Heart right ventricle (tissue), 16 donors: ENCODE measurements at regions not wholly inside any gene's neighbourhood (a gene's known extent, or its start where the extent isn't known, plus 50 kb on each side); places are given as distances from the start of the nearest gene placed in this dataset.

Source experiments
- ATAC-seq, 8 donors: fragments of 200-7000 bp; cut with Tn5 transposase; one replicate each; pipeline ENCODE4 v1.9.1; 2020; ENCODE audit warnings: mild to moderate bottlenecking in 8 of 8, moderate library complexity in 8 of 8, moderate number of reproducible peaks in 1 of 8
- DNase-seq, 2 donors: peaks; one replicate each; pipeline ENCODE4 v3.0.0-alpha.2; 2020
- H3K27ac ChIP-seq, 10 donors: fragments of 200-600 bp; sonication (generic) in 2 of 10; one replicate each; pipeline versions ENCODE4 v1.5.0 to v1.8.0; 2020 to 2022; ENCODE audit warnings: mild to moderate bottlenecking in 3 of 10
- H3K27me3 ChIP-seq, 7 donors: fragments of 200-600 bp; one replicate each; pipeline ENCODE4 v1.8.0; 2021 to 2022; ENCODE audit warnings: mild to moderate bottlenecking in 2 of 7
- H3K36me3 ChIP-seq, 9 donors: fragments of 200-600 bp; sonication (generic) in 1 of 9; one replicate each; pipeline versions ENCODE4 v1.5.0 to v1.8.0; 2020 to 2022; ENCODE audit warnings: mild to moderate bottlenecking in 2 of 9
- H3K4me1 ChIP-seq, 9 donors: fragments of 200-600 bp; sonication (generic) in 1 of 9; one replicate each; pipeline versions ENCODE4 v1.5.0 to v1.8.0; 2020 to 2022; ENCODE audit warnings: mild to moderate bottlenecking in 4 of 9
- H3K4me3 ChIP-seq, 10 donors: fragments of 200-600 bp; sonication (generic) in 2 of 10; one replicate each; pipeline versions ENCODE4 v1.5.0 to v1.8.0; 2020 to 2022; ENCODE audit warnings: mild to moderate bottlenecking in 7 of 10, moderate library complexity in 2 of 10
- H3K9me3 ChIP-seq, 11 donors: fragments of 200-600 bp in 10 of 11; sonication (generic) in 2 of 11; one replicate each; pipeline versions ENCODE4 v1.5.0 to v1.8.0; 2013 to 2022; ENCODE audit warnings: mild to moderate bottlenecking in 2 of 11, control low read depth in 1 of 11, moderate library complexity in 1 of 11
- WGBS, 2 donors: extraction: QIAGEN DNeasy Blood & Tissue Kit; methylation state at CpG; one replicate each; pipeline ENCODE4 v1.1.7; 2013; ENCODE audit warnings: inconsistent platforms in 1 of 2; 5-methylcytosine and 5-hydroxymethylcytosine counted together
- intact Hi-C, 10 donors: fragments of 100-400 bp; cut with DNase I; formaldehyde crosslinking; loops; one replicate each; pipeline versions ENCODE4 v1.11.1 to v1.14.2; 2022
- TF ChIP-seq, protein P1 (sequence below), 9 donors: fragments of 200-600 bp; sonication (generic) in 2 of 9; IDR thresholded peaks; one replicate each; pipeline versions ENCODE4 v1.5.0 to v1.8.0; 2021 to 2022; ENCODE audit warnings: antibody characterized with exemption in 9 of 9, mild to moderate bottlenecking in 5 of 9, moderate library complexity in 1 of 9
- donor health status: Arrhythmogenic right ventricular cardiomyopathy.
- donor health status: ischemic (EF 13 %, LVEDD 7.1; RV severe dilation, severe dysfunction).
- donor health status: healthy with polysubstance abuse.
- donor health status: DM: no; HTN: yes; CAD: no.
- donor health status: DM: no; HTN: no; CAD: no.
- donor health status: ischemic (EF 25% LVEDD 6.9; RV normal size, moderate dysfunction).
- donor health status: ischemic (EF 25% LVEDD 5.7; RV mildly dilated, moderate dysfunction).
- donor health status: healthy.
- donor health status: DM: yes; HTN: yes; CAD: no.
- donor health status: Ischemic cardiomyopathy.
- donor health status: ischemic (EF 35%, LVEDD 5.7; RV mildly dilated, moderate dysfunction).
- donor health status: nonischemic (EF 11% LVEDD 7.7; RV severe dilation, severe dysfunction).
- donor health status: DM: yes; HTN: yes; CAD: no.
- donor health status: PGD.
- donor health status: ischemic (EF 29% LVEDD 5.4; RV normal size, mild dysfunction).
- donor health status: nonischemic (EF 23%, LVEDD 6.1; RV moderate dilation, normal function).

DNA sequence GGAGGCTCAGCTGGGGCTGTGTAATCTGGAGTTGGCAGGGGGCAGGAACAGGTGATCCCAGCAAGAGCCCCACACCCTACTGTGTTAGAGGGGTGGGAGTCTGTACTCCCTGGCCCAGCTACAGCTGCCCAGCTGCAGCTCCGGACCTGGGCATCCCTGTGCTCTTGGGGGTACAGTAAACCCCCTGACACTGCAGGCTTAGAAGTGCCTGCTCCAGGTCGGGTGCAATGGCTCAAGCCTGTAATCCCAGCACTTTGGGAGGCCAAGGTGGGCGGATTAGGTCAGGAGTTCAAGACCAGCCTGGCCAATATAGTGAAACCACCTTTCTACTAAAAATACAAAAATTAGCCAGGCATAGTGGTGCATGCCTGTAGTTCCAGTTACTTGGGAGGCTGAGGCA, 1228.6 kb upstream of the EYS start:
- TF ChIP-seq, protein P1, sequence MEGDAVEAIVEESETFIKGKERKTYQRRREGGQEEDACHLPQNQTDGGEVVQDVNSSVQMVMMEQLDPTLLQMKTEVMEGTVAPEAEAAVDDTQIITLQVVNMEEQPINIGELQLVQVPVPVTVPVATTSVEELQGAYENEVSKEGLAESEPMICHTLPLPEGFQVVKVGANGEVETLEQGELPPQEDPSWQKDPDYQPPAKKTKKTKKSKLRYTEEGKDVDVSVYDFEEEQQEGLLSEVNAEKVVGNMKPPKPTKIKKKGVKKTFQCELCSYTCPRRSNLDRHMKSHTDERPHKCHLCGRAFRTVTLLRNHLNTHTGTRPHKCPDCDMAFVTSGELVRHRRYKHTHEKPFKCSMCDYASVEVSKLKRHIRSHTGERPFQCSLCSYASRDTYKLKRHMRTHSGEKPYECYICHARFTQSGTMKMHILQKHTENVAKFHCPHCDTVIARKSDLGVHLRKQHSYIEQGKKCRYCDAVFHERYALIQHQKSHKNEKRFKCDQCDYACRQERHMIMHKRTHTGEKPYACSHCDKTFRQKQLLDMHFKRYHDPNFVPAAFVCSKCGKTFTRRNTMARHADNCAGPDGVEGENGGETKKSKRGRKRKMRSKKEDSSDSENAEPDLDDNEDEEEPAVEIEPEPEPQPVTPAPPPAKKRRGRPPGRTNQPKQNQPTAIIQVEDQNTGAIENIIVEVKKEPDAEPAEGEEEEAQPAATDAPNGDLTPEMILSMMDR (IDR thresholded peaks at IDR 0.05): no peak
- DNase-seq (no peak), ATAC-seq (no peak)
- Histone ChIP-seq H3K4me3 (no peak overlapping the region), H3K36me3 (no peaks in the 10 kb centered on the region), H3K9me3 (peaks cover 0 to 18% (median 0%) of the 10 kb centered on the region in 11 donors), H3K27ac (no peak overlapping the region), H3K27me3 (no peaks in the 10 kb centered on the region), H3K4me1 (no peaks in the 10 kb centered on the region)
- intact Hi-C loops: no loop called here
- 61 to 69% methylated on average over 3 of the region's 3 CpGs for WGBS, 2 donors

DNA sequence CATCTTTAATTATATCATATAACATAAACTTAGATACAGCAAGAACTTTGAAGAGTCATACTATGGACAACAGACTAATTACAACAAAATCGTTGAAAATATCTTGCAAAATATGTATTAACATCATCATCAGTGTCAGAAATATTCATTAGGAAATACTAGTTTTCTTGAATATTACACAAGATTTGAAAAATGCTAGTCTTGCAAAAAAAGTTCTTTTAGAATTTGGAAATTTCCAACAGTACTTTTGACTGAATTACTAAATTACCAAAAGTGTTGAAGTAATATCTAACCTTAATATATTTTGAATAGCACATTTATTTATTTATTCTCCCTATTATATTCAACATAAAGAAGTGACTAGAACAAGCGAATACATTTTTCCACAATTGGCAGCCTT, 1224.8 kb upstream of the EYS start:
- ATAC-seq (no peak), DNase-seq (no peak)
- Histone ChIP-seq H3K4me3 (no peak overlapping the region), H3K27me3 (no peaks in the 10 kb centered on the region), H3K36me3 (no peaks in the 10 kb centered on the region), H3K9me3 (peaks cover 0 to 53% (median 0%) of the 10 kb centered on the region in 11 donors), H3K4me1 (no peaks in the 10 kb centered on the region), H3K27ac (no peak overlapping the region)
- WGBS, 2 donors: 64 to 70% methylated on average over 2 of the region's 2 CpGs
- intact Hi-C loops: no loop called here
- TF ChIP-seq, protein P1 (IDR thresholded peaks at IDR 0.05): no peak

DNA sequence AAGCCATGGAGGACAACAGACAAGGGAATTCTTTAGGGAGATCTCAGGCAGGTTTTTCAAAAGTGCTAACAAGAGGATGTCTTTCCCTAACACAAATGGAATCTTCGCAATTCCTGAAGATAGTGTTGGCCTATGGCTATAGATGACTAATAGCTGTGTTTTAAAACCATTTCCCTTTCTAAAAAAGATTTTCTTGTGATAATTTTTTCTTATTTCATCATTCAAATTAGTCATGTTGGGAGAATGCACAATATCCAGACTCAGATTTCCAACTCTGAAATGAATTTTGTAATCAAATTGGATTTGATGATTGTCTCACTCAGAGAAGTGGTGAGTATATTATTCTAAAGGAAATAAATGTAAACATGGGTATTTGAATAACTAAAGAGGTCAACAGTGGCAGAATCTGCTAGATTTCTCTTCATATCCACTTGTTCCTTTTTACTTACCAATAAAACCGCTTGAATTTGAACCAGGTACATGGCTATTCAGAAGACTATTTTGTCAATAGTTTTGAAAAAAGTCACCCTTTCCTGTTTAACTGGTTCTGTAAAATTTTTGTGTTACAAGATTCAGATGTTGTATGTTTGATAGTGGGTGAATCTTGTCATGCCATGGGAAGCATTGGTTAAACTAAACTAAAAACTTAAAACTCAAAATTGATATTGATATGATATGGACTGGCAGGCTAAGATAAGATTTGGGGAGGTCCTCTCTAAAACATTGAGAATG, 1223.7 kb upstream of the EYS start:
- 76 to 81% methylated on average over 2 of the region's 2 CpGs for WGBS, 2 donors
- no peak for DNase-seq

DNA sequence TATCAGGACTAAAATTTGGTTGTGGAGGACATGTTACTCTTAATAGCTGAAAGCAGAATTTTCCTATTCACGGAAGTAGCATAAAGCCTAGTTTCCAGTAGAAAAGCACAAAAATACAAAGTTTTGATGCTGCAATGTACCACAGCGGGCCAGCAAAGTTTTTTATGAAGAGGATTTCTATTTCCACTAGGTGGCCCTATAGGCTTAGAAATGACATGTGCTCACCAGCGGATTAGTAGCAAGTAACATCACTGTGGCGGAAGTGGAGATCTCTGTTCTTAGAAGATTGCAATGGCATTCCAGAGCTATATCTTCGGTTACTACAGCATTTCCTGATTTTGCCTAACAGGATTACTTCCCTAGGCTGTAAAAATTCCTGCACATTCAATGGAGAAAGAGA, 1219.0 kb upstream of the EYS start:
- 87% methylated on average over 5 of the region's 5 CpGs for WGBS, 2 donors
- Histone ChIP-seq H3K27ac (no peak overlapping the region), H3K27me3 (no peaks in the 10 kb centered on the region), H3K4me3 (no peak overlapping the region), H3K4me1 (no peaks in the 10 kb centered on the region), H3K9me3 (peaks cover 0 to 81% (median 17%) of the 10 kb centered on the region in 11 donors), H3K36me3 (no peaks in the 10 kb centered on the region)
- ATAC-seq: peak in 1 of 8 donors; percentile 16
- DNase-seq: no peak
- TF ChIP-seq, protein P1 (IDR thresholded peaks at IDR 0.05): peak in 1 of 9 donors; percentile 4
- intact Hi-C loops: no loop called here

More for the DNA sequence above, 1223.7 kb upstream of the EYS start:
- Histone ChIP-seq H3K9me3 (peaks cover 0 to 53% (median 4%) of the 10 kb centered on the region in 11 donors), H3K27me3 (no peaks in the 10 kb centered on the region), H3K36me3 (no peaks in the 10 kb centered on the region), H3K4me1 (no peaks in the 10 kb centered on the region), H3K4me3 (no peak overlapping the region), H3K27ac (no peak overlapping the region)
- TF ChIP-seq, protein P1 (IDR thresholded peaks at IDR 0.05): no peak
- intact Hi-C loops: no loop called here
- ATAC-seq: no peak
